GM10266 (cell line): ENCODE measurements at regions not wholly inside any gene's neighbourhood (a gene's known extent, or its start where the extent isn't known, plus 50 kb on each side); places are given as distances from the start of the nearest gene placed in this dataset.

ENCODE experiments used
- DNase-seq: peaks from one replicate; pipeline ENCODE4 v3.0.0; 2012; ENCODE audit errors: extremely low spot score
- CTCF ChIP-seq: IDR thresholded peaks from 2 replicates; pipeline ENCODE4 v1.5.1; 2012; ENCODE audit warnings: mild to moderate bottlenecking, low read depth; ENCODE audit not compliant: control insufficient read depth, insufficient read depth; ENCODE audit errors: missing control alignments

DNA sequence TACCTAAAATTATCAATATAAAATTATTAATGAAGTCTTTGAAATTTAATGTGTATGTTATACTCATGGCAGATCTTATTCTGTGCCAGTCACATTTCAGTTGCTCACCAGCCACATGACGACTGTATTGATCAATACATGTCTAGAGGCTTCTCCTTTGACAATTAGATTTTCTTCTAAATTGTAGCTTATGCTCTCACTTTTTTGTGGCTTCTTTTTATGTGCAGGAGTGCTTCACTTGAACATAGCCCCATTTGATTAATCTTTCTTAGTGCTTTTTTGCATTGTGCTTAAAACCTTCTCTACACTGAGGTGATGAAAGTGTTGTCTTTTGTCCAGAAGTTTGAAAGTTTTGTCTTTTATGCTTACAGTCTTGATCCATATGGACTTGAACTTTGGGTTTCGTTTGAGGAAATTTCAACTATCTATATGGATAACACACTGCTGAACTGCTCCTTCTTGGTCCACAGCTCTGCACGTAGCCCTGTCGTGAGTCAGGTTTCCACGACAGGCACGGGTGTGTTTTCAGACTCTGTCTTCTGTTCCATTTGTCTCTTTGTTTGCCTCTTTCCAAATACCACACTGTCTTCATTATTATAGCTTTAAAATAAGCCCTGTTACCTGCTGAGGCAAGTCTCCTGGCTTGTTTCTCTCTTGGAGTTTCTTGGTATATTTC is 393.9 kb upstream of the CFAP20DC start:
- no peak for DNase-seq
- TF ChIP-seq CTCF, result no peak

DNA sequence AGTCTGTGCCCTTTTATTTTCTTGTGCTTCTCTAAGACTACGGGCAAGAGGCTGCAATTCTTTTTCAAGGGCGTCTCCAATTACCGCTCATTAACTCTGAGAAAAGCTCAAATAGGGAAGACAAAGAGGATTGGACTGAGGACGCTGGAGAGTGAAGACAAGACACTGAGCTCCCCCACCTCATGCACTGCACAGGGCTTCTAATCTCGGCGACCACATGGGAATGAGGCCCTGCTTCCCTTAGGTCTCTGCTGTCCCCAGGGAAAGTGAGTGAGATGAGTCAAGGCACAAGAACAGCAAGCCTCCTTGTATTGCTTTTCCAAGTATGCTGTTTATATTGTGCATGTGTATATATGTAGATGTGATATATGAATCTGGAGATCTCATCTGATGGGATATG is 392.2 kb upstream of the CFAP20DC start:
- DNase-seq, result no peak
- TF ChIP-seq CTCF, result no peak

DNA sequence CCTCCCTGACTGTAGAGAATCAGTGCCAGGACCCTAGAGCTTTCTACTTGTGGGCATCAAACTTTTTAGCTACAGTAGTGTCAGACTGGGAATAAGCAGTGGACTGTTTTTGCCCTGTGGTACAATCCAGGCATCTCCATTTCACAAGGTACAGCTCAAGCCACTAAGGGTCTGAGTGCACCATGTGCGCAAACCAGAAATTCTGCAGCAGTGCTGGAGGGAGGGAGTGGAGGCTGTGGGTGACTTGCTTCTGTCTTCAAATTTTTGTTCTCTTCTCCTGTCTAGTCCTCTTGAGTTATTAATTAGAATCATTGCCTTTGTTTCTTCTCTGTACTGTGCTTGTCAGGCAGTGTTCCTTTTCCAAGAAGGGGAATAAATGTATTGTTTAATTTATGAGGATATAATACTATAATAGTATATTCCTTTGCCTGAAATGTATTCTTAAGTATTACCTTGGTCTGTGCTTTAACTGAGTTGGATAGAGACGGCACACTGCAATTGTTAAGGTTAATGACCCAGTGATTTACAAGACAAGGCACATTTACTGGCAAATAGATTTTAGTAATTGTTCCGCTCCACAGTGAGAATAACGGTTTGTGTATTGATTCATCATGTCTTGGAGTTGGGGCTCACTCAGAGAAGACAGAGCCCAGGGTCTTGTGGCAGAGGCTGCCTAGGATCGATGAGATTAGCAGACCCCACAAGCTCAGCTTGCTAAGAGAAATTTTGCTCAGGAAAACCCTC is 390.6 kb upstream of the CFAP20DC start:
- DNase-seq, result no peak
- TF ChIP-seq CTCF, result no peak

DNA sequence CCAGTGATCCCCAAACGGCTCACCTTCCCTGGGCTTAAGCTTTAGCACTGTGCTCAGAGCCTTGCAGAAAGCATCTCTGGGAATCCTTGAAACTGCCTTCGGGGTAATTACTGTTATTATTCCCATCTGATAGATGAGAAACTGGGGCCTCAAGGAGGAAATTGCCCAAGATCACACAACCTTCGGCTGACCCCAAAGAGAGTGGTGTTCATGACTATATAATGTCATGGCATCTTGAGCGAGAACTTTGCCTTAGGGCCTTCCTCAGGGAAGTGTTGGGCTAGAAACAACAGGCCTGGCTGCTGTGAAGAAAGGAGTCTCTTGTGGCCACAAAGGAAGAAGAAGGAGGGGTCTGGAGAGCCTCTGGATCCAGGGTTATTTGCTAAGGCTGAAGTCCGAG is 388.7 kb upstream of the CFAP20DC start:
- TF ChIP-seq CTCF, result no peak
- DNase-seq, result no peak

- TF ChIP-seq CTCF, result no peak
- DNase-seq, result no peak
These were observed 386.5 kb upstream of the CFAP20DC start for GRCh38 chr3:59436164-59436958.

- DNase-seq, result no peak
- TF ChIP-seq CTCF, result no peak
These were observed 383.7 kb upstream of the CFAP20DC start for GRCh38 chr3:59433546-59433945.
